Stimulated activated CD4-positive, alpha-beta T cell treated with anti-CD3 and anti-CD28 coated beads, Interleukin-15, amount 100 ng/mL, for 48 hours (primary cell): ENCODE measurements at regions not wholly inside any gene's neighbourhood (a gene's known extent, or its start where the extent isn't known, plus 50 kb on each side); places are given as distances from the start of the nearest gene placed in this dataset.
"Not testable (repeated sequence)": the region's sequence is repeated elsewhere in the genome, so short reads cannot be mapped to it uniquely, and the experiment has no call there.

Experiments used
- DNase-seq, 2 donors: peaks; one replicate each; pipeline ENCODE4 v3.0.0-alpha.2; 2020; ENCODE audit warnings: low read depth in 2 of 2

DNA sequence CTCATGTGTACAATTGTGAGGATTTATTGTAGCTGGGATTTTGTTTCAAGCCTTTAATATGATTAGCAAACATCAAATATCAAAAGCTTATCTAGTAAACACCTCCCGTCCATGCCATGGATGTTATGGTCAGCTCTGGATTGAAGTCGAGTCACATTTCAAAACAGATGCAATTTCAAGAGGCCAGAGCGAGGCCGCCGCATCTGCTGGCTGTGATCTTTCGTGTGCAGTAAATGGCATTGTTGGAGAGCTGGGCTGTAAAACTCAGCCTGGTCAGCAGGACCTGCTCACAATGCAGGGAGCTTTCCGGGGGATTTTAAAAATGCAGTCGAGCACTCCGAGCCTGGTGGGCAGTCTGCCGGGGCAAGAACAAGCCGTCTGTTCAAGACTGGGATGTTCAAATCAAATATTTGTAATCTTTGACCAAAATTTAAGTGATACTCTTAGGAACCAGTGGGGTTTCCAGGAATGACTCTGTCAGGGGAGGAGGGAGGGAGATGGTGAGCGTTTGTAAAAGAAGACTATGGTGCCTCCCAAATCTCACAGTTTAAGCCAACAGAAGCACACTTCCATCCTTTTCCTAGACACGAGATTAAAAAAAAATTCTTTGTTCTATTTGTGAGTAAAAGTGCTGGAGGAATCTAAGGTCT is 97.6 kb downstream of the MYCN start:
- DNase-seq: no peak

DNA sequence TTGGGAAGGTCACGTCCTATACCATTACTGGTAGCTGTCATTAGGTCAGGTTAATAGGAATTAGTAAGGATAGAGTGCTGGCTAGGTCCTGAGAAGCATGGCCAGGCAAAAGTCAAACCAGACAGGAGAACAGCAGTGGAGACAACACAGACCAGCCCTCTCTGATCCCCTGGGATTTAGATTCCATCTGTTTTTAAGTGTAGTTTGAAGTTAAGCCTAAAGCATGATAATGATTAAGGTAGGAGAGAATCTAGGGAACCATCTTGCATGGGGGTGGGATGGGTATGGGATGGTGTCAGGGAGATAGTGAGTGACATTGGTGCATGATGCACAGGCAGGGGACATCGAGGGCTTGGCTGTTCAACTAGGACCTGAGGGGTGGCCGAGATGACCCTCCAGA is 96.6 kb downstream of the MYCN start:
- no peak for DNase-seq

DNA sequence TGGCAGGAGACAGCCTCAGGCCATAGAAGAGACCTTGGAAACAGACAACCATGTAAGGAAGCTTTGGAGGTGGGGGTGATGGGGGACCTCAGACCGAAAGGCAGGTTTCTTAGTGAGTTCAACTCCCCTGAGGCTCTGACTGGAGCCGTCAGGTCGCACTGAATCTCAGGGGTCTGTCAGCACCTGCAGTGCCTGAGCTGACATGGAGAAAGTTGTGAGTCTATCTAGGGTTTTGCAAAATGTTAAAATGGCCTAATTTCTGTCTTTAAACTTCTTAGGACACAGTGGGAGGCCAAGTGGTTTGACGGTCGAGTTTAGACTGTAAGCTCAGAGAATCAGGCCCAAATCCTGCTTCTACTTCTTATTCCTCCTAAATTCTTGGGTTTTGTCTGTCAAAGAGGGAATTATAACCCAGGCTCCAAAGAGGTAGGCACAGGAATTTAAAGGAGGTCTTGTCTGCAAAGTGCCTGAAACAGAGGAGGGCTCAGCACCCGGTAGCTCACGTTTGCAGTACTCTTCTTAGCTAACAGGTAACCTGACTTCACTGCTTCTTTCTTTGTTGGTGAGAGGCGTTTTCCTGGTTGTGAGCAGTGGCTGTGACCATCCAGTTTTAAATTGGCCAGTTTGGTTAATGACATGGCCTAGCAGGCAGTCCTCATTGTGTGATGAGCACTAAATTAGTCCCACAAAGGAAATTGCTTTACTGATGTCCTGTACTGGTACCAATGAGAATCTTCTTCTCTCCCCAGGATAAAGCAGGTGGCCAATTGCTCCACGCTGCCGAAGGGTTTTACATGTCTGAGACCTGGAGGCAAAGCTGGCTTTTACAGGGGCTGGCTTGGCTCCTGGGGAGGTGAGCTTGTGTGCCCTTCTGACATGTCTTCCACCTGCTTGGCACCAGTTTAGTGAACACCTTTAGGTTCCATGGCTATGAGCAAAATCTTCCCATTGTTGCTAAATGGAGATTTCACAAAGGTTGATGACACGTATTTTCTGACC is 95.7 kb downstream of the MYCN start:
- DNase-seq: no peak

DNA sequence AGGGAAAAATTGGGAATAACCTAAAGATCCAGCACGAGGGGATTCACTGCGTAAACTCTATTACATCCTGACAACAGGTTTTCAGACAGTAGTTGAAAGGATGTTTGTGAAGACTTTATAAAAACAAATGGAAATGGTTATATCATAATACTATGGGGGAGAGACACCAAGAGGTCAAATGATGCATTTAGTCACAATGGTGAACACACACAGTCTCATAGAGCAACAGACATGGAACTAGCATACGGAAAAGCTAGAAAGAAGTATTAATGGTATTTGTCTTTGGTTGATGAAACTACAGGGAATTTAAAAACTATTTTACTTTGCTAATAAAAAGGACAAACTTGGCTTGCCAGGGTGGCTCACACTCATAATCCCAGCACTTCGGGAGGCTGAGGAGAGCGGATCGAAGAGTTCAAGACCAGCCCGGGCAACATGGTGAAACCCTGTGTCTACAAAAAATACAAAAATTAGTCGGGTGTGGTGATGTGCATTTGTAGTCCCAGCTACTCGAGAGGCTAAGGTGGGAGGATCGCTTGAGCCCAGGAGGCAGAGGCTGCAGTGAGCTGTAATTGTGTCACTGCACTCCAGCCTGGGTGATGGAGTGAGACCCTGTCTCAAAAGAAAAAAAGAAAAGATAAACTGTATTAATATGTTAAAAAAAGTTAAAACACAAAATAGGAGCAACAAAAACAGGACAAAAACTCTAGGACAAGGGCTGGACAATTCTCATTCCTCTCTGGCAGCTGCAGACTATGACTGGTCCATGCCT is 94.8 kb downstream of the MYCN start:
- no peak for DNase-seq

DNA sequence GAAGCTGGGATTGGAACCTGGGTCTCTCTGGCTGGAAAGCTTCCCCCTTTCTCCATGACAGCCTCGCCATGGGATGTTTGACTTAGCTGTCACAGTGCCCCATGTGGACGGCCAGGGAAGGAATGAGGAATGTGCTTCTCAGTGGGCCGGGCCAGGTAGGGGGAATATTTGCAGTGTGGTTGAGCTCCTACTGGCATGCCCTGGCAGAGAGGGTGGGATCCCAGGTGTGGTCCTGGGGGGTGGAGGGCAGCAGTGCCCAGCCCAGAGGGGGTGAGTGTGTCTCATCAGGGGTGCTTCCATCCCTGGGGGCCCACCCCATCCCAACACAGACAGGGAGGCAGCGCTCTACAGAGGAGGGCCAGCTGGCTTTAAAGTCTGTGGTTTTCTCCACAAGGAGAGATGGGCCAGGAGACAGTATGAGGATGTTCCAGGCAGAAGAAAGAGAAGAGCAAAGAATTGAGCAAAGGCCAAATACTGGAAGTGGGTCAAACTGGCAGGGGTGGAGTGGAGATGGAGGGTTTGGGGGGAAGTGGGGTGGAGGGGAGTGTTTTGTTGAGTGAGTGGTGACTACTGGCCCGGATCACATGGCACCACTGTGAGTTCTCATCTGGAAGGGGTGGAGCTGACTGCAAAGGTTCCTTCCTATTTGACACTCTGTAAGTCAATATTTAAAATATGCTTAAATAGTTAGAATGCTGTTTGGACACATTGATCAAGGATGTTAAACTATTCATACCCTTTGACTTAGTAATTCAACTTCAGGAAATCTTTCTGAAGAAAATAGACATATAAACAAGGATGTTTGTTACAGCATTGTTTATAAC is 94.0 kb downstream of the MYCN start:
- DNase-seq: no peak

DNA sequence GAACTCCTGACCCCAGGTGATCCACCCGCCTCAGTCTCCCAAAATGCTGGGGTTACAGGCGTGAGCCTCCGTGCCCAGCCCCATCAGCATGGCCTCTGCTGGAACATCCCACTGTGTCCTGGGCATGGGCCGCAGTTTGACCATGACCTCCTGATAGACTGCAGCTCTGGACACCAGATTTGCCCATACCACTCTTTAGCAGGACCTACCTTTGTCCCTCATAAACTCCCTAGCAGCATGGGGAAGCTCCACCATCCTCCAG is 92.6 kb downstream of the MYCN start:
- no peak for DNase-seq

DNA sequence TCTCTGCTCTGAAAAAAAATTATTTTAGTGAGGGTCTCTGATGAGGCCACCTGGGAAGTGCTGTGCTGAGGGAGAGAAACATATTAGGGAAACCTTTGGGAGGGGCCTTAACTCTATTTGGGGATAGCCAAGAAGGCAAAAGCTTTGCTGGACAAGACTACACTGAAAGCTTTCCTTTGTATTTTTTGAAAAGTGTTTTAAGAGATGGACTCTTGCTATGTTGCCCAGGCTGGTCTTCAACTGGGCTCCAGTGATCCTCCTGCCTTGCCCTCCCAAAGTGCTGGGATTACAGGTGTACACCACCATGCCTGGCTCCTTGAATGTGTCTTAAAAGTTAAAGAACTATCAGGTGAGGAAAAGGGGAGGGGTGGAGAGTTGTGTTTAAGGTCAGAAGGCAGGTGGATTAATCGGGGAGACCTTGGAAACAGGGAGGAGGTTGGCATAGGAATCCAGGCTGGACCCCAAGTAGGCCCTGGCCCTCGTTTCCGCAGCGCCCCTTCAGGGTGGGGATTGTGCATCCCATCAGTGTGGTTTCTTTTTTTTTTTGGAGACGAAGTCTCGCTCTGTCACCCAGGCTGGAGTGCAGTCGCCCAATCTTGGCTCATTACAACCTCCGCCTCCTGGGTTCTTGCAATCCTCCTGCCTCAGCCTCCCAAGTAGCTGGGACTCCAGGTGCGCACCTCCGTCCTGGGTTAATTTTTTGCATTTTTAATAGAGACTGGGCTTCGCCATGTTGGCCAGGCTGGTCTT is 92.1 kb downstream of the MYCN start:
- DNase-seq: no peak

DNA sequence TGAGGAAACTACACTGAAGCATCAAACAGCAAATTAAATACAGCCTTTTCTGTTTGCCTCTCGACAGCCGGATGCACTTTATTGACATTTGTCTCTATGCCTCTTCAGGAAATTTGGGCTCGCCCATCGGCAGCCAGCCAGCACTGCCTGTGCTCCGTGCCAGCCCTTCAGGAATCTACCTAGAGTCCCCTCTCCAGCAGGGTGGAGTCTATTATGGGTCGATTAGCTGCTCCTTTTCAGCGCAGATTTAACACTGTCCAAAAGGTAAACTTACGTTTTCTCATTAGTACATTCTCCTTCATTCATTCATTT is 91.5 kb downstream of the MYCN start:
- DNase-seq: no peak

DNA sequence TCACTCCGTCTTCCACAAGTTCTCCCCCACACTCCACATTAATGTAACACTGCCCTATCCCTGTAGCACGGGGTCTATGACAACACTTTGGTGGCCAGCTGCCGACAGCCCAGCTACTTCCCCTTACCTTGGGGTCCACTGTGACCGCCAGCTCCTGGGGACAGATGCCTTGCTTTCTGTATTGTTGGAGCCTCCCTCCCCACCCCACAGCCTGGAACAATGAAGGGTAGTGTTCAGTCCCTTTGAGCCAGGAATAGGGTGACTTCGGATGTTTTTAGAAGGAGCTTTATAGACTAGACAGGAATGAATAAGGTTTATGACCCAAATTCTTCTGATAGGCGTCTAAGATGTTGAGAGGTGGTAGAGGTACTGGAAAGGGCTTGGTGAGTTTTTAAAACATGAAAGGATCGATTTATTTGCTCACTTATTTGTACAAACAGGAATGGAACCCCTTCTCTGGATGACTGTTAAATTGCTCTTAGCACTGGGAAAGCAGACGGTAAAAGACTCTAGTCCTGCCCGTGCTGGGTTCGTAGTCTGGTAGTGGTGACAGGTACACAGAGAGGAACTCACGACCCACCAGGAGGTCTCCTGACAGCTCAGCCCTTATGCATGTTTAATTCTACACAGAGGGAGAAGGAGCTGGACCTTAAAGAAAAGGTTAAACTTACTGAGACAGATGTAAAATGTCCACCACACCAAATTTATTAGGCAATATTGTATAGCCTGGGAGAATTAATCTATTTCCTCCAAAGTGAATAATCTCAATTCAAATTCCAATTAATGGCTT is 90.9 kb downstream of the MYCN start:
- DNase-seq: no peak

DNA sequence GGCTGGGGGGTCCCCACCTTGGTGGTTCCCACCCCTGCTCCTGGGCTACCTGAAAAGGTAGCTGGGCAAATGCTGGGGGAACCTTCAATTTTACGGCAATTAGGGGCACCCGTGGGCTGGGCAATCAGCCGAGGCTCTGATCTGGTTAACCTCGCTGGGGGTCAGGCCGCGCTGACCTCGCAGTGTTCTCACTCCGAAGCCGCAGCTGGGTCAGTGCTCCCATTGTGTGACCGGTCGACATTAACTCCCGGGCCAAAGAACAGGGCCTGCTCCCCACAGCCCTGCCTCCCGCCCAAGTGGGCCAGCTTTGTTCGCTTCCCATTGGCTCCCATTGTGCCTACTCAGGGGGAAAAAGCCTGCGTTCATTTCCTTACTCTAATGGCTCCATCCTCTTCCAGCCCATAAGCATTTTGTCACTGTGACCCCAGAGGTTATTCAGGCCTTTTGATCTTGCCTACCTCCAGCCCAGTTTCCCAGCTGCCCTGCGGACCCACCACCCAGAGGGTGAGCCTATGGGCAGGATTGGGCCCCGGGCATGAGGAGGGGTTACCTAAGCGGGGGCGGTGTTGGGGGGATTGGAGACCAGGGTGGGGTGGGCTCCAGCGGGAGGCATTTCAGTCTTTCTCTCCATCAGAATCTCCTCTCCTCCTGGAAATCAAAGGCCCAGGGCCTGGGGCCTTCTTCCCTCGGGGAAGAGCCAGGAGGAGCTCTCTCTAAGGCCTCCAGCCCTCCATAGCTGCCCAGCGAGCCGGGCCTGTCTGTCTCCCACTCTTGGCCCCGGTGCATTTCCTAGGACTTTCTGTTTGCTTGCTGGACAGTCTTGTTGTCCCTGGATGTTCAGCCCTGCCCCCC is 90.1 kb downstream of the MYCN start:
- no peak for DNase-seq

DNA sequence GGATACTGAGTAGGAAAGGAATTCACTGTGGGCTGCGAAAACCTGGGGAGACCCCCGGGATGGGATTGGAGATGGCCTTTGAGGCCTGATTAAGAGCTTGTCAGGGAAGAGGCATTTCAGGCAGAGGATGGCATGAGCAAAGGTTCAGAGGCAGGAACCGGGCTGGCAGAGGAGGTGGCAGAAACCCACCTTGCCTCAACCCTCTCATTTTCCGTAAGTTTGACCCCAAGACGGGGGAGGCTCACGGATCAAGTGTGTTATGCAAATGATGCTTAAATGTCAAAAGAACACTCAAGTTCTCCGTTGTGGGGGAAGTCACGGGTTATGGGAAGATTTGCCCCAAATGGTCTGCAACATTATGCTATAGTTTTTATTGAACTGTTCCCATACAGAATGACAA is 88.3 kb downstream of the MYCN start:
- no peak for DNase-seq

DNA sequence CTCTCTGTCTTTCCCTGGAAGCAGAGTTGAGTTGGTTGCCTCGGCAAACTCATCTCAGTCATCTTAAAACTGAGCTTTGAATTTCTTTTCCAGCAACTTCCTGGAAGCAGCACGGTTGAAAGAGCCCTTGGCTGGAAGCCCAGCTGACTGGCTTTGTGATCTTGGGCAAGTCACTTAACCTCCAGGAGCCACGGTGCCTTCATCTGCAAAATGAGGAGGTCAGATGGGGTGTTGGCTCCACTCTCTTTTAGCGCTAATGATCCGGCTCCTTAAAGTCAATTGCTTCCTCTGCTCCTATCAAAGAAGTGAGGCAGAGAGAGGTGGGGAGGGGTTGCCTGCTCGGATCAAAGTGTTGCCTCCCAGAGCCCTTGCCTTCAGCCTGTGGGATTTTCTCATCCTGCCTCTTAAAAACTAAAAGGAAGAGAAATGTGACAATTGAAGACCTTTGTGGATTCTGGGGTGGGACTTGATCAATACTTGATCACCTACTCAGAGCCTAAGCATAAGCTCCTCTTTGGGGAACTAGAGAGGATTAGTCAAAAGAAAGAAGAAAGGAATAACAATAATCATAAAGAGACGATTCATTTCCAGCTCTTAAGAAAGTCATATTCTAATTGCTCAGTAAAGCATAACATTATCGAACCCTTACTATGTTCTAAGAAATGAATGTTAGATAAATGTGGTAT is 86.6 kb downstream of the MYCN start:
- no peak for DNase-seq

DNA sequence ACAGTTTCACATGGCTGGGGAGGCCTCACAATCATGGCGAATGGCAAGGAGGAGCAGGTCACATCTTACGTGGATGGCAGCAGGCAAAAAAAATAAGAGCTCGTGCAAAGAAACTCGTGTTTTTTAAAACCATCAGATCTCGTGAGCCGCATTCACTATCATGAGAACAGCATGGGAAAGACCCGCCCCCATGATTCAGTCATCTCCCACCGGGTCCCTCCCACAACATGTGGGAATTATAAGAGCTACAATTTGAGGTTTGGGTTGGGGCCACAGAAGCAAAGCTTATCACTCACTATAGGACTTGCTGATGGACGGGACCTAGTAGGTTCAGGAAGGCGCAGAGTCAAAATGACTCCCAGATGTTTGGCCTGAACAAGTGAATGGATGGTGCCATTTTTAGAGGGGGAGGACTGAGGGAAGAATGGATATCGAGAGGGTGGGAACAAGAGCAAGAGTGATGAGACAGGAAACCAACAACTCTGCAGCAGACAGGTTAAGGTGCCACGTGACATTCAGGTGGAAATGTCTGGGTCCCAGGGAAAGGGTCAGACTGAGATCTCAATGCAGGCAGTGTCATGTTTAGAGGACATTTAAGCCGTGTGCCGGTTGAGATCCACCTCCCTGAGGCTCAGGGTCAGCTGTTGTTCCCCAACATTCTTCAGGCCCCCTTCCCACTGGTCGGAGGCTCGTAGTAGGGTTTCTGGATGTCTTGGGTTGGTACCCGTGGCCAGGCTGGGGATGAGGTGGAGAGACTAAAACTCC is 85.7 kb downstream of the MYCN start:
- no peak for DNase-seq

DNA sequence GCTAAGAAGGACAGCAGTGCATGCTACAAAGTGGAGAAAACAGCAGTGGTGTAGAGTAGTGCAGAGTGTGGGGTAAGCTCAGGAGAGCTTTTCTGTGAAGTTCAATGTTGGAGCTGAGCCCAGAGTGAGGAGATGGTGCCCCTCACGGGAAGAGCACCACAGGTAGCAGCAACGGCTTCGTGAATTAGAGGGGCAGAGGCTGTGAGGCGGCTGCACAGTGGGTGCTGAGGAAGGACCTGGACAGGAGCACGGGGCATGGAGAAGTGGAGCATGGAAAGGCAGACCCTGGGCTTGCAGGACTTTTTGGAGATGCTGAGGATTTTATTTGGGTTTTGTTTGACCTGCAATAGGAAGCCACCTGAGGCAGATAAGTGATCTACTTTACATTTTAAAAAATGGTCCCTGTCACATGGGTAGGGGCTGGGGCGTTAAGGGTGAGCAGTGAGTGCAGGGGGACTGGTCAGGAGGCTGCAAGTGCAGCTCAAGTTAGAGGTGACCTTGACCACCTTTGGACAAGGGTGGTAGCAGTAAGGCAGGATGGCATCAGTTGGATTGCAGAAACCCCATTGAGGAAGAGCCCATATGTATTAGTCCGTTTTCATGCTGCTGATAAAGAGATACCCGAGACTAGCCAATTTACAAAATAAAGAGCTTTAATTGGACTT is 85.0 kb downstream of the MYCN start:
- no peak for DNase-seq

DNA sequence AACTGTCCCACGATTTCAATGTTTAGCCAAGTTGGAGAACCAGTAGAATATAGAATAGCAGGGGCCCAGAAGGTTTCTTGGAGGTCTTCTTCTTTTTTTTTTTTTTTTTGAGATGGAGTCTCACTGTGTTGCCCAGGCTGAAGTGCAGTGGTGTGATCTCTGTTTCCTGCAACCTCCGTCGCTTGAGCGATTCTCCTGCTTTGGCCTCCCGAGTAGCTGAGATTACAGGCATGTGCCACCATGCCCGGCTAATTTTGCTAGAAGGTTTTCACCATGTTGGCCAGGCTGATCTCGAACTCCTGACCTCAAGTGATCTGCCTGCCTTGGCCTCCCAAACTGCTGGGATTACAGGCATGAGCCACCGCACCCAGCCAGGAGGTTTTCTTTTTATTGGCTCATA is 84.3 kb downstream of the MYCN start:
- not testable (repeated sequence) for DNase-seq

DNA sequence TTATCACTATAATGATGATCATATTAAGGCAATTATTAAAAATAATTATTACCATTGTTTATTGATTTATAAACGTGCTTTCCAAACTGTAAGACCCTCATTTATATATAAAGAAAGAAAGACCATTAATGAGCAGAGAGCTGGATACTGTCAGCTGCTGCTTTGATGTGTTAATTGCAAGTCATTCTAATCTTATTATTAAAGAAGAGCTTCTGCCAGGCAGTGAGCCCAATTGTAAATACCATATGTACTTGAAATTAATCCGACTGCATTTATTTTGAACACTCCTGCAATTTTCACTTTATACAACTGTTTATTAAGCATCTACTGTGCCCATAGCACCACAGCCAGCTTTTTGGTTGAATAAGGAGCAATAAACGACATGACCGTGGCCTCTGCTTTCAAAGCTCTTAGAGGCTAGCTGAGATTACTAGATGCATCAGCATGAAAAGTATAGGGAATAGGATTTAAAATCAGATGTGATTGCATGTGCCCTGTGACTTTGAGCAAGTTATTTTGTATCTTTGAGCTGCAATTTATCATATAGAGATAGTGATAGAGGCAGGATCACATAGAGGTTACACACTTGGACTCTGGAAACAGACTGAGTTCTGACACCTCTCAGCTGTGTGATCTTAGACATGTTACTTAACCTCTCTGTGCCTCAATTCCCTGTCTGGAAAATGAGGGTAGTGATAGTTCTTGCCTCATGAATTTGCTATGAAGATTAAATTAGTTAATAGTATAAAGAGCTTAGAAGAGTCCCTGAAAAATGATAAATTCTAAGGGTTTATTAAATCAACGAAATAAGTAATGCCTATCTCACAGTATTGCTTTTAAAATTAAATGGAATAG is 83.4 kb downstream of the MYCN start:
- DNase-seq: no peak
